Stimulated activated CD4-positive, alpha-beta T cell treated with anti-CD3 and anti-CD28 coated beads, Interleukin-1b, Interleukin-23, amount 100 ng/mL, for 4 hours (primary cell): ENCODE measurements at regions not wholly inside any gene's neighbourhood (a gene's known extent, or its start where the extent isn't known, plus 50 kb on each side); places are given as distances from the start of the nearest gene placed in this dataset.

Experiments used
- DNase-seq, 2 donors: peaks; one replicate each; pipeline ENCODE4 v3.0.0-alpha.2; 2020; ENCODE audit warnings: low read depth in 2 of 2

DNA sequence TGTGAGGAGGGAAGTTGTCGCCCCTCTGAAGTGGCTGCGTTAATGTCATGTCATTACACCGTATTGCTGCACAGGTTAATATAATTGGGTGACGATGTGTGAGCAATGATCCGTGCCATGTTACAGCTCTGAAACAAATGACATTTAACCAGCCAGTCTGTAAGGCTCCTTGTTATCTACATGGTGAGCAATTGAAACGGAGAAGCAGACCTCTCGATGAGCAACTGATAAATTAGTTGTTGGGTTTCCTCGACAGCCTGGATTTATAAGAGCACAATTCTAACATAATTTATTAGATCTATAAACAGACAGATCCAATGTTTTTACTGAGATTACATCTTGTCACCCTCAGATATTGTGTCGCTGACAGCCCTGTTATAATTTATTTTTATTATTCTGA, 49.9 kb upstream of the MAFB start:
- DNase-seq, result no peak

DNA sequence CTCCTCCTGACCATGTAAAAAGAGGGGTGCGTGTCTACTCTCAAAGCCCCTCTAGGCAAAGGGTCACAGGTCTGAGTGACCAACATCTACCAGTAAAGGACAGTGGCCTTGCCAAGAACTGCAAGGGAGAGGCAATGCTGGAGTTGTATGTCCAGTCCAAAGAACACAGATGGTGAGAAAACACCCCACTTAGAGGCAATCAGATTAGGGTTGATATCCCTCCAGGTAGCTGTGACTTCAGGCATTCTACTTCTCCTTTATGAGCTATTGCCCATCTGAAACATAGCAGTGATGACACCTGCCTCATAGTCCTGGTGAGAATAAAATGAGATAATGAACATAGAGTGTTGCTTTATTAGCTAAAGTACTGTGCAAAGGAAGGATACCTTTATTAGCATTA, 50.8 kb upstream of the MAFB start:
- DNase-seq, result no peak

DNA sequence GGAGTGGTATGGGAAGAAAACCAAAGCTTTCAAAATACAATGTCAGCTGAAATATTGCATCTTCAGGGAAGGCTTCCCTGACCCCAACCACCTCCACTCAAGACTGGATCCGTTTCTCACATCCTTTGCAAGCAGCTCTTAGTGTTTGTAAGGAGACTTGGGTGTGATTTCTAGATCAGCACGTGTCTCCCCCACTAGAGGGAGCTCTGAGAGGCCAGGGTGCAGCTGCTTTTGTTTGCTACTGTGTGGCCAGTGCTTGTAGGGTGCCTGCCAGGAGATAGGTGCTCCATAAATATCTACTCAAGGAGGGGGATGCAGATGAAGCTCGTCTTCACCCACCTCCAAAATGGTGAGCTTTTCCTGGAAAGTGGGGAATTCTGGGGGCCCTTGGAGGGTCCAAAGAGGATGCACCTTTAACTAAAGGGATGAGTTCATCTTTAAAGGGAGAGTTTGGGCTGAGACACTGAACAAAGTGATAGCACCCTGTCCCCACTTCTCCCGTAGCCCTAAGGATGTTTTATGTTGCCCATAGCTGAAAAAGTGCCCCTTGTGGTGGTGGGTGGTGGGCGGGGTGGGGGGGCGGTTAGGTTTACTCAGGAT, 52.6 kb upstream of the MAFB start:
- DNase-seq, result peak; percentile 5 to 18

DNA sequence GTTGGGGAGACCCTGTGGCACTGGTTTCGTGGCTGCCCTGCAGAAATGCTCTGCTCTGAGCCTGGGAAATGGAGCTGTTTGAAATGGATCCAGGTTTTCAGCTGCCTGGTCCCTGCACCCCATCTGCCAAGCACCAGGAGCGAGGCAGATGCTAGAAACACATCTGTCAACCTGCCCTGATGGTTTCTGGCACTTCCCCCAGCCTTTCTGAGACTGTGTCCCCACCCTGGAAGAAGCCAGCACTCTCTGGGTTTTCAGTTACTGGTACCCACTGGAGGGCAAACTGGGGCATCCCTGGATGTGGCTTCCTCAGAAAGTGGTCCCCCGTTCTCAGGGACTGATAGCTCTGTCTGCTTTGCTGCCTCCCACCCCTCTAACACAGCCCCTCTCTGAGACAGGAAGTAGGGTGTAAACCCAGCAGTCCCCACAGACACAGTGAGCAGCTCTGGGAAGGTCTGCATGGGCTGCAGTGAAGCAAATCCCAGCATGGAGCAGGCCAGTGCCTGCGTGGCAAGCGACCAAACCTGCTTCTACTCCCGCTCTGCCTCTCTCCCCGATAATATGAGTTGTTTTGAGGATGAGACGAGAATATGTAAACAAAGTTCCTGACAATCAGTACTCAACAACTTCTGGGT, 54.2 kb upstream of the MAFB start:
- DNase-seq, result no peak

DNA sequence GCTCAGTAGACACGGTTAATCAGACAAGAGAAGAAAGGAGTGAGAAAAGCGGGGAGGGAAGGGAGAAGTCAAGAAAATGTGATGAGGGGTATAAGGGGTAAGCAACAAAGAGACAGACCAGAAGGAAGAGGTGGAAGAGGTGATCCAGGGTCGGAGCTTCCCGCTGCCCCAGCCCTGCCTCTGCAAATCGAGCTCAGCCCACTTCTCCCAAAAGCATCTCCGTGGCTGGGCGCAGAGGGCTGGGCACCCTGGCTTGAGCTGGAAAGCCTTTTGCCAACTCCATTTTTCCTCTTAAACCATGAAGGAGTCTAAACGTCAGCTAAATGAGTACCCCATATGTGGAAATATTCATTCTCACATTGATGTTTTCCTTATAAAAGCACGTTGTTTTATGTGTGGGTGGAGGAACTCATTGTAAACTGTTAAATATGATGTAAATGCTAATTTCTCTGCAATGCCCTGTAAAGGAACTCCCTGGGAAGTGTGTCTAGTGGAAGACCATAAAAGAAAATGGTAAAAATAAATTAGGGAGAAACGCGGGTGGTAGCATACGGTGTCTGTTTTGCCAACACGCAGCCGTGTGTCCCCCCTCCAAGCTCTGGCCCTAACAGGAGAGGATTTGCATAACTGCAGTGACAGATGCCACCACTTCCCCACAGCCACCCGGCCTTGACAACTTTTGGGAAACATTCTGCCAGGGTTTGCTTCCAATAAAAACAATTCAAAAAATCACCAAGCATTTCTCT, 55.2 kb upstream of the MAFB start:
- no peak for DNase-seq

DNA sequence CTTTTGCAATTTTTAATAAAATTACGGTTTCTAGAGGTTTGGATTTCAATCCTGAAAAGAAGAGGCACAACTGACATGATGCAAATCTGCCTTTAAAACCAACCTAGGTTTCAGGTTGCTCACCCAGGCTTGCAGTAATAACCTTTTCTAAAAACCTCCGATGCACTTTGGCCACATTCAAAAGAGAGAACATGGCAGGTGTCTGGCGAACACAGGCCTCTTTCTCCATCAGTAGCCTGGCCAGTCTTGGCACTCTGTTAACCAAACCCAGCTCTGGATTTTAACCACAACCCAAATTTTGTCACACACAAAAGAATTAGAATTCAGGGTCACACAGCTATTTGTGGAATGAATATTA, 55.8 kb upstream of the MAFB start:
- DNase-seq, result no peak

DNA sequence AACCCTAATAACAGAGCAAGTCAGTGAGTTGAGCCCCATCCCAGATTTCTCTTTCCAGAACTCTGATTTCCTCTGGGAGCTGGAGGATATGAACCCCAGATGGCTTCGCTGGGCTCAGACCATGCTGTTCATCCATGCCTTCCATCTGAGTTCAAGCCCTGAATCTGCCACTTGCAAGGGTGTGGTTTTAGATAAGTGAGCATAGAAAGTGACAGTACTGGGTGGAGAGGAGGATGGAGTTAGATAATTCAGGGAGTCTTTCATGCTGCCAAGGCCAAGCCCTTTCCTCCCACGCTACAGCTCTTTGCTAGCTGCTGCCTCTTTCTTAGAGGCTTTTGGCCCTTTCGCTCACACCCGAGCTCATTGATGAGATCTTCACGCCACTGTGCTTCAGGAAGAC, 57.2 kb upstream of the MAFB start:
- no peak for DNase-seq

DNA sequence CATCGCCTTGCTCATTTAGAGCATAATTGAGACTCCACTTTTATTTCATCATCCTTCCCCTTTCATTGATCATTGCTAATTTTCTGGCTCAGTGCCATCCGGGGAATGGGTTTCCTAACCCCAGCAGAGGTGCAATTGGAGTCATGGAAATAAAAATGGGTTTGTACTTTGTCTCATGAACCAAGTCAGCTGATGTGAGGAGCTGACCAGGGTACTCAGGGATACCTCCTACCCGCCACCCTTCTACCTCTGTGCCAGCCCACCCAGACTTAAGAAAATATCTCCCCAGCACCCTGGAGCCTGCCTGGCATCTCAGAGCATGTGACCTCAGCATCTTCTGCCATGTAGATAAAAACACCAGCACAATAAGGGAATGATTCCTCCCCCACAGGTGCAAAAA, 59.1 kb upstream of the MAFB start:
- DNase-seq, result no peak

DNA sequence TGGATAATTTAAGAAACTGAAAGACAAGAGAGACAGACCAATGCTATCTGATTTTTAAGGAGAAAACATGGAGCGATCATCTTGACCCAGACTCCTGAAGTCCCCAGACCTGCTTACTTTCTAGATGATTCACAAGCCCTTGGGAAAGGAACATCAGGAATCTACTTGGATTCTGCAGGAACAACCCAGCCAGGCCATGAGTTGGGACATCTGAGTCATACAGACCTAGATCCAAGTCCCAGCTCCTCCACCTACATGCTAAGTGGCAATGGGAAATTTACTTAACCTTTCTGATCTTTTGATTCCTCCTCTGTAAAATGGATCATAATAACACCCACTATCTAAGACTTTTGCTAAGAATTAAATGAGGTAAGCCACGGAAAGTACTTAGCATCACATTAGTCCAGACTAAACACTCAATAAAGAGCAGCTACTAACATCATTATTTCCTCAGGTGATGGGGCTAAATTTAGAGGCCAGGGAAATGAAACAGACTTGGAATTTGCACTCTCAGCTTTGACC, 61.0 kb upstream of the MAFB start:
- no peak for DNase-seq

DNA sequence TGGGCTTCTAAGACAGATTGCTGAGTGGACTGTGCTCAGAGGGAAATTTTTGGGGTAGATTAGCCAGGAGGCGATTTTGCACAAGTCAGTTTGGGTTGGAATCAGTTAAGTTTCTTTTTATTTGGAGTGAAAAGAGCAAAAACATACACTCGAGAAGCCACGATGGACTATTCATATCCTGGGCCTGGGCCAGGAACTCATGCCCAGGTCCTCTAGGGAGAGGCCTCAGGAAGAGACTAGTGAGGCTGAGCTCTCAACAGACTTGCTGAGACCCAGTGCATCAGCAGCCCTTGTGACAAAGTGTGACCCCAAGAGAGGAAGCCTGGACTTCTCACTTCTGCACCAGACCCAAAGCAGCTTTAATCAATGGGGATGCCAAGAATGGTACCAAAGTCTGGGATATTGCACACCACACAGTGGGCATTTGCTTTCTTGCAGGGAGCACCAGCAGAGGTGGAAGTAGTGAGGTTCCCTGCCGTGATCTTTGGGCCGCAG, 61.6 kb upstream of the MAFB start:
- DNase-seq, result no peak

DNA sequence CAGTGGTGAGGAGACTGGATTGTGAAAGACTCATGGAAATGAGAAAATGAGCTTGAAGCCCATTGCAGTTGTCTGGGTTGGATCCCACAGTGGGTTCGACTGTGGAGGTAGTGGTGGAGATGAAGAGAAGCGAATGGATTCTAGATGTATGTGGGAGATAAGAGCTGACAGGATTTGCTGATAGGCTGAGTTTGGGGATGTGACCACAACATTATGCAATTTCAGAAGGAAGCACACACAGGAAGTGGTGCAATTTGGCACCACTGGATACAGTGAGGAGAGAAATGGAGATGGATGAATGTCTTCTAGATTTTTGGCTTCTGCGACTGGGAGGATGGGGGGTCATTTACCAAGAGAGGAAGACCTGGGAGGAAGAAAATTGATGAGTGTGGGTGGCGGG, 64.4 kb upstream of the MAFB start:
- DNase-seq, result no peak

DNA sequence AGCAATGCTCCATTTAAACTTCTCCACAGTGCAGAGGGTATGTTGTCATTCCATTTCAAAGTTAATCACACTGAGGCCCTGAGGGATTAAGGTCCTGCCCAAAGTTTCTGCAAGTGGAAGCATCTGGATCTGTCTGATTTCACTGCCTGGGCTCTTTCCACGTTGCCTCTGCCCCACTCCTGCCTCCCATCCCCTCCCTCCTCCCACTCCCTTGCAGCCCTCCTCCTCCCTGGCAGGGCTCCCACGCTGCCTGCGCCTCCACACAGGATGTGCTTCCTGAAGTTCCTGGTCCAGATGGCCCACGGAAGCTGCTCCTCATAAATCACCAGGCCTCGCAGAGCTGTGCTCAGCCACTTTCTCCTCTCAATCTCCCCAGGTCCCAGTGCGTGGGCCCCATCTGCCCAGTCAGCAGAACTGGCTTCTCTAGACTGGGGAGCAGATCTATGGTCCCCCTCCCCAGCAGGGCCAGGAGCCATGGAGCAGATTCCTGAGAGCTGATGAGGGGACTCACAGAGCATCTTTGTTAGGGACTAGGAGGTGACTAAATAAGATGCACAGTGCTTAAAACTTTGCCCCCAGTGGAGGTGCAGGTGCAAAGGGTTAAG, 65.4 kb upstream of the MAFB start:
- DNase-seq, result no peak

DNA sequence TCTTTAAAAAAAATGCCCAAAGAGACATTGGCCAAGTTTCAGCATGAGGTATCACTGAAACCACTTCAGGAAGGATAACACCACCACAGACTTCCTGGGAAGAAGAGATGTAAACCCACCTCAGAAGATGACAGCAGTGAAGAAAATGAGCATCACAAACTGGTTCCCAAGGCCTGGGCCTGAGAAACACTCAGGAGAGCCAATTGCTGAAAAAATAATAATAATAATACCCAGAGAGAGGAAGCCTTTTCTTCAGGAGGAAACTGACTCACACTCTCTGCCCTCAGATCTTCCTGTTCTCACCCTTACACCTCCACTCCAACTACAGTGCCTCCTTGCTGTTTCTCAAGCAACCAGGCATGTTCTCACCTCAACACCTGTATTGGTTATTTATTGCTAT, 68.1 kb upstream of the MAFB start:
- DNase-seq, result no peak

DNA sequence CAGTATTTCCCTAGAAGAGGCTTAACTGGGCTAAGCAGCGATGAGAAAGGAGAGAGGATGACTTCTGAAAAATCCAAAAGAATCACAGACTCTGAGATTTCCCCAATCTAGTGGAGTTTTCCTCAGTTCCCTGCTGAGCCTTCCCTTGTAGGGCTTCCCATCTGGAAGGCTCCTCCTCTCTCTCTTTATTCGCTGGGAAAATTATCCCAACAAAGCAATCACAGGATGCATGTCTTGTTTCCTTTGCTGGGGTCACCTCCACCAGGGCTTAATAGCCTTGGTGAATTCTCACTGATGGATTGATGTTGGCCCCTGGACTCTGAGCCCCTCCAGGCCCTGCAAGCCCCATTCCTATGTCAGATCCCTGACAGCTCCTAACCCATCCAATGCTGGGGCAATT, 69.8 kb upstream of the MAFB start:
- no peak for DNase-seq

DNA sequence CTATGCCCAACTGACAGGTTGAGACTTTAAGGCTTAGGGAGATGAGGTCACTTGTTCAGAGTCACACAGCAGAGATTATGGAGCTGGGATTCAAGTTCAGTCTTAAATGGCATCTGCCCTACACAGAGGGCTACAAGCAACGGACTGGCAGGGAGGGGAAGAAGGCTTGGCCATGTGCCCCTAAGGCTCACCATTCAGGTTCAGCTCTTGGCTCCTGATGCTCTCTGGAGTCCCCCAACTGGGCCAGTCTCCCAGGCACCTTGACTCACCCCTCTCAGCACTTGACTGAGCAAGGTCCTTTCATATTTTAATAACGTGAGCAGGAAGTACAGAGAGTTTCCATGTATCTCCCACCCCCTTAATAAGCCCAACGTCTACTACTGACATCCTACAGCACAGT, 71.4 kb upstream of the MAFB start:
- no peak for DNase-seq

DNA sequence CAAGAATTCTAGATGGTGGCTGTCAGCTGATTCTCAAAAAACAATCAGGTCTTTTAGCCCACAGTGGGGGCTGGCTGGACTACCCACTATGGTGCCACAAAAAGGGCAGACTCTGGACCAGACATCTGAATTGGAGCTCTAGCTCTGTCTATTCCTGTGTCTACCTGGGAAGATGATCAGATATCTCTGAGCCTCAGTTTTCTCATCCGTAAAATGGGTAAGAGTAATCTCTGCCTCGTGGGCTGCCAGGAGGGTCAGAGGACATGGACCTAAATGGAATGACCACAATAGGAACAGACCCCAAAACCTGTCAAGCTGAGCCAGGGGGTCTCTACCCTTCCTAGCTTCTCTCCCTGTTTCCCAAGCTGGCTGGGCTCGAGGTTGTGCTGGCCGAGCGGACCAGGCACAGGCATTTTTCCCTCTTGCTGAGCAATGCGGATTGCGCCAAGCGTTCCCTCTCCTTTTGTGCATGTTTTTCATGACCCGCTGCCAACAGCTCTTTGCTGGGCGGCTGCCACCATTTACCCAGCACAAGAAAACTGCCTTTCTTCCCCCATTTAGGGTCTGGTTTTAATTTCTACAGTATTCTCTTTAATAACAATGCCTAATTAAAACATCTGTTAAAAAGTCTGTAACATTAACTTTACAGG, 74.7 kb upstream of the MAFB start:
- no peak for DNase-seq

DNA sequence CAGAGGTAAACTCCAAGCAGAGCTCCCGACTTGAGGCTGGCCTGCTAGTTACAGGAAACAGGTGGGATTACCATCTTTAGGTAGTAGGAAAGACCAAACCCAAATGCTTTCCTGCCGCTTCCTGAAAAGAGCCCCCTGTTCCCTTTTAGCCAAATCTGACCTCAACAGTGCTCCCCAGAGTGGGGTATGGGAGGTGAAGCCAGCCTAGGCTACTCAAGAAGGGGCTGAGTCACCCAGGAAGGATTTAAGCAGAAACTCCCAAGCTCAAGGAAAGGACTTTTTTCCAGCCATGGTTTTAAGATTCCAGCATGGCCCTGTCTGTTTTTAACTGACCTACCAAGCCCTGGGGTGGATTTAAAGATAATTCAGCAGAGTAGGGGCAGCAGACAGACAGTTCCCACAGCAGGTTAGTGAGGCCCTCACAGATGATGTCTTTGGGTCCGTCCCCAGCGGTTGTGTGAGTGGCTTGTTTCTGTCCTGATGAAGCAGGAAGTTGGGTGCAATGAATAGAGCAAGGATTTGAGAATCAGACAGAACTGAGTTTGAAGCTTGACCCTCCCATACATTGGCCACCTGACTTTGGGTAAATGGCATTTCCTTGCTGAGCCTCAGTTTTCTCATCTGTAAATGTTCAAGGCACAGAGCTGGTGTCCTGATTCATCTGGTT, 76.9 kb upstream of the MAFB start:
- no peak for DNase-seq

DNA sequence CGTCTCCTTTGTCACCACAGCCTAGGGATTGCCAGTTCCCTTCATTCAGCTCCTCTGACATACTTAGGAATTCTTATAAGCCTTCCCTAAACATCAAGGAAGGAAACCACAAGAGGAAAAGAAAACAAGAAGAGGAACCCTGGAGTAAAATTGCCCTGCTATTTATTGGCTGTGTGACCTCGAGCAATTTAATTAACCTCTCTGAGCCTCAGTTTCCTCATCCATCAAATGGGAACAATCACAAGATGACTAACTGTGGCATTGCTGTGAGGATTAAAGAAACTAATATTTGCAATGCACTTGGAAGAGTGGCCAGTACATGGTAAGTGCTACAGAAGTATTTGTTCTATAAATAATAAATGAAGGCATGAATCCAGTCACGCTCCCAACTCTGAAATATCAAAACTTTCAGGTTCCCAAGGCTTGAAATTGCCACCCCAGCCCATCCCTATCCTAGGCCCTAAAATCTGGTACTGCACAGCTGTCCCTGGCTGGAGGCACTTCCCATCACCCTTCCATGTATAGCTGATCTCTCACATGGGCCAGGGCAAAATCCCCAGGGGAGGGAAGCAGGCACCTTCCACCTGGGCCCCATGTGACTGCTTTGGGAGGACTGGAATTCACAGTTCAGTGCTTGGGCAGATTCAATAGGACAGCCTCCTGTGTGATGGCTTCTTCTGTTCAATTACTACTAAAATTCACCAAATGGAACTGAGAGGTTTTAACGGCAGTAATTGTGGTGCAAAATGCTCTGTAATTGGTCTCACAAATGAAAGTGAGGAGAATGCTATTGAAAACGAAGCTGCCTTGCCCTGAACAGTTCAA, 78.0 kb upstream of the MAFB start:
- DNase-seq, result no peak

DNA sequence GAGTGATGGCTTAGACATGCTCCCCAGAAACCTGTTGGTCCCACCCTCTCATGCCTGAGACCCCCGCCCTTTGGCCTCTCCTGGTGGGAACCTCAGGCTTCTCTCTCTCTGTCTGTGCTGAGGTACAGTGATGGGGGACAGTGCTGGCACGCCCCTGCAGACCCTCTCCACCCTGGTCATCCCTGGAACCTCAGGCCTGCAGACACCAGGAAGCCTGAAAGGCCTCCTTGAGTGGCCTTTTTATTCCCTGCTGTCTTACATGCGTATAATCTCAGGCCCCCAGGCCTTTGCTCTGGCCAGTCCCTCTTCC, 78.5 kb upstream of the MAFB start:
- DNase-seq, result no peak

DNA sequence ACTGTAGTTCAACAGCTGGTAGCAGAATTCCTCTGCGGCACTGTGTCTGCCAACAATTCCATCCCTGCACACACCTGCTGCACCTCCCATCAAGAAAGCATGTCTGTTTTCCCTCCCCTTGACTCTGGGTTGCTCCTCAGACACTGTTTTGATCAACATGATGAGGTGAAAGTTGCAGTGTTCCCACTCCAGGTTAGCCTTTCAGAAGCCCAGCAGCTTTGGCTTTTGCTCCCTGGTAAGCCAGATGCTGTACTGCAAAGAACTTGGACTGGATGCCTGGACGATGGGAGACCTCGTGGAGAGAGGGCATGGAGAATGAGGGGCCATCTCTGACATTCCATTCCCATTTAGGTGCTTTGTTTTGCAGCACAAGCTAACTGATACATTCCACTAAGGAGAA, 79.1 kb upstream of the MAFB start:
- no peak for DNase-seq

DNA sequence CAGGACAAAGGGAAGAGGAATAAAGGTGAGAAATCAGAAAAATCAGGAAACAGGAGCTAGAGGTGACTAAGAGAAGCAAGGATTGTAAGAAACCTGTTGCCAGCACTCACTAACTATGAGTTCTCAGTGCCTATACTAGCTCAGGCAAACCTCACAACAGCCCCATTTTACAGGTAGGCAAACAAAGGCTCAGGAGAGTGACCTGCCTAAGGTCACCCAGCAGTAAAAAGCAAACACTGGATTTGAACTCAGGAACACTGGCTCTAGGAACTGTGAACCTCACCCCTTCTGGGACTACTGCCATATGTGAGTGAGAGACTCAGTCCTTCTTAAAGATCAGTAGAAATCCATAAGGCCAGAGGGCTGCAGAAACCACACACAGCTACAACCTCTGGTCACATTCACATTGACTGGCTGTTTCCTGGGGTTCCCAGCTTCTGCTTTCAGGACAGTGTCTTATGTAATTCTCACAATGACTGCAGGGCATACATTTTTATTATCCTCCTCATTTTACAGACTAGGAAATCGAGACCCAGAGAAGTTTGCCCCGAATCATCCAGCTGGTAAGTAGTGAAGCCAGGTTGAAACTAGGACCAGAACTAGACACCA, 80.7 kb upstream of the MAFB start:
- no peak for DNase-seq
